ENCODE measurements at regions not wholly inside any gene's neighbourhood (a gene's known extent, or its start where the extent isn't known, plus 50 kb on each side); places are given as distances from the start of the nearest gene placed in this dataset.

GRCh38 chr22:46074771-46075551 is 75.4 kb upstream of the PPARA start:
- ATAC-seq (no peak), DNase-seq (ENCODE audit: low spot score) (peak; percentile 48)

DNA sequence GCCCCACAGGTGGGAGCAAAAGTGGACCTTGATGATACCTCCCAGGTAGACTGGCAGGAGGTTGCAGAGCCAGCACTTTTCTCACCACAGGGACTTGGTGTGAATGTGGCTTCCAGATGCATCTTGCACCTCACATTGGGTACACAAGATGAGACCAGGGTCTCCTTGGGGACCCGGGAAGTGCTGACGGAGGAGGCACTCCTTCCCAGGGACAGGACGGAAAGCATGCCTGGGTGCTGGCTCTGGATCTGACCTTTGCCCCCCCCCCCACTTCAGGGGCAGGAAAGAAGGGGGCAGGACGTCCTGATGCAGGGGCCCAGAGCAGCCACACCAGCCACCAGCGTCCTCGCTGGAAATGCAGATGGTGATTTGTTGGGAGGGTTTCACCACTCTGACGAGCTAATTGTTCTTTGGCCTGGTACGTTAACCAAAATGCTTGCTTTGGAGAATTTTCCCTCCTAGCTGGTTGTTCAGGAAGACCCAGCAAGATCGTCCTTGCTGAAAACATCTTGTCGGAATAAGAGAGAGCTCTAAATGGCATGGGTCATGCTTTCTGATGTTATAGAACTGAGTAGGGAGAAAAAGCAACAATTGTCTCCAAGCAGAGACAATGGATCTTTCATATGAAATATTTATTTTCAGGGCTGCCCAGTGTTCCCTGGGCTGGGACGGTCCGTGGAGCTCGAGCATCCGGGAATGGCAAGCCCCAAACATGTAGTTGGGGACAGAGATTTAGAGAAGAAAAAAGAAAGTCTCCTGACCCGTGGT is 74.4 kb upstream of the PPARA start:
- DNase-seq (ENCODE audit: low spot score) (peak; percentile 44), ATAC-seq (no peak)

DNA sequence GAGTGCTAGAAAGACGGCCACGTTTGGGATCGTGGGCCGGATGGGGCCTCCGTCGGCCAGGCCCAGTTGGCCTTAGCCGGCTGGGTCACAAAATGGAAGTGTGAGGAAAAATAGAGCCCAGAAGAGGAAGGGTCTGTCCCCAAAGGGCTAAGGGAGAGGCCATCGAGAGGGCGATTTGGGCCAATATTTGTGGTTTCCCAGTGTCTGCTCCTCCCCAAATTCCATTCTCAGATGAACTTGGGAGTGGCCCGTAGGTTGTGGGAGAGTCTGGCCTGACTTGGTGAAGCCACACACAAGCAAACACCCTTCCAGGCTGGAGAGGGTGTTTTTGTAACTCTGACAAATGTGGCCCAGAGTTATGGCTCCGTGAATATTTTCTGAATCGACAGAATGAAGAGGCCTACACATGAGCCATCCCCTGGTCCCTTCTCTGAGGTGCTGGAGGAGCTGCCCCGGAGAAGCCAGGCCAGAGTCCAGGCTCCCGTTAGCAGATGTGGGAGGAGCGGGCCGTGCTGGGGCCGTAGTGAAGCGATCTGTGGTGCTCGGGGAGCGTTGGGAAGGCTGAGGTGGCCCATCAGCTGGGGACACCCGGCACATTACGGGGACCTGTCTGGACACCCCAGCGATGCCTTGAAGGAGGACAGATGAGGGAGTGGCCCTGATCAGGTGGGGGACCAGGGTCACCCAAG is 73.5 kb upstream of the PPARA start:
- ATAC-seq (peak; percentile 44), DNase-seq (ENCODE audit: low spot score) (peak; percentile 61)

DNA sequence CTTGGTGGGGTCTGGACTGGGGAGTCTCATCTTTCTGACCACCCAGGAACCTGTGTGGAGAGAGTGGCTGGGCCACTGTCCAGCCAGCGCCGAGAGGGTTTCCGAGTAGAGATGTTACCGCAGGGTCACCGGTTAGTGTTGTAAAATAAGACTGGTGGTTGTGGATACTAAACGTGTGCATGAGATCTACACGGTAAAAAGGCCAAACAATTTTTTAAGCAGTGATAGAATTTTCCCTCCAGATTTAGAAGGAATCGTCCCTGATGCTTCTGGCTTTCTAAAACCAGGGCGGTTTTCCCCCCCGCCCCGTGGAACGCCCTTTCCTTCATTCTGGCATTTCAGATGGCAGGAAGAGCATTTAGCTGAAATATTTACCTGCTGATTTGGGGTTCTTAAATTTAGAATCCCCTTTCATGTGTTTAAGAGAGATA is 72.6 kb upstream of the PPARA start:
- ATAC-seq (no peak), DNase-seq (ENCODE audit: low spot score) (peak; percentile 45)

GRCh38 chr22:46078241-46079092 is 71.9 kb upstream of the PPARA start:
- ATAC-seq = peak; percentile 50
- peak; percentile 77 for DNase-seq (ENCODE audit: low spot score)

DNA sequence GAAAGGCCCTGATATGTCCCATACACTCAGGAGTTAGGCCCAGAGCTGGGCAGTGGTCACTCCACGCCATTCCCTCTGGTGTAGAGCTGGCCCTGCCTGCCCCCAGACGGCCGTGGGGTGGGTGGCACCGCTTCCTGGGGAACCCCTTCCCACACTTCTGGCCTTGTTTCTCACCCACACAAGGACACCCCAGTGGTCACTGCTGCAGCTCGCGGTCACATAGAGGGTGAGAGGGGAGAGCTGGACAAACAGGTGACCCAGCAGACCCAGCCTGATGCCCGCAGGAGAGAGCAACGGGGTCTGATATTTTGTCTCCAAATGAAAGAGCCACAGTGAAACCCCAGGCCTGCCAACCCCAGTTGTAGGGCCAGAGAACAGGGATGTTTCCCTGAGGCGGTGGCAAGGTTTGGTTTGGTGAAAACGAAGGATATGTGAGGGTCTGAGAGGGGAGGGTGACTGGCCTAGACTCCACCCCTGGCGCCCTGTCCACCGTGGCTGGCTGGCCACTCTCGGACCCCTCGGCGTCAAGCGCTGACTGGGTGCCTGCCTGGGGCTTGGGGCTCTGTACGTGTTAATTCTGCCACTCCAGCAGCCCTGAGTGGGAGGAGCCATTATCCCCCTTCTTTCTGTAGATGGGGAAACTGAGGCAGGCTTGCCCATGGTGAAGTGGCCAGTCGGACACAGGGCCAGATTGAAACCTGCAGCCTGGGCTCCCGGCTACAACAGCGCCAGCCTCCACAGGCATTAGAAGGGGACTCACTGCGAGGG is 71.0 kb upstream of the PPARA start:
- ATAC-seq (no peak), DNase-seq (ENCODE audit: low spot score) (peak; percentile 41)

- peak; percentile 5 for ATAC-seq
- DNase-seq (ENCODE audit: low spot score) = peak; percentile 50
Observed at GRCh38 chr22:46079861-46080821, 70.2 kb upstream of the PPARA start.

GRCh38 chr22:46081036-46081830 is 69.1 kb upstream of the PPARA start:
- no peak for ATAC-seq
- DNase-seq (ENCODE audit: low spot score) = peak; percentile 45

- ATAC-seq (no peak), DNase-seq (ENCODE audit: low spot score) (peak; percentile 8)
Observed at GRCh38 chr22:46081831-46082210, 68.5 kb upstream of the PPARA start.

- ATAC-seq (no peak), DNase-seq (ENCODE audit: low spot score) (no peak)
Observed at GRCh38 chr22:46082633-46083032, 67.7 kb upstream of the PPARA start.

GRCh38 chr22:46083383-46084350 is 66.7 kb upstream of the PPARA start:
- DNase-seq (ENCODE audit: low spot score) (peak; percentile 43), ATAC-seq (no peak)

DNA sequence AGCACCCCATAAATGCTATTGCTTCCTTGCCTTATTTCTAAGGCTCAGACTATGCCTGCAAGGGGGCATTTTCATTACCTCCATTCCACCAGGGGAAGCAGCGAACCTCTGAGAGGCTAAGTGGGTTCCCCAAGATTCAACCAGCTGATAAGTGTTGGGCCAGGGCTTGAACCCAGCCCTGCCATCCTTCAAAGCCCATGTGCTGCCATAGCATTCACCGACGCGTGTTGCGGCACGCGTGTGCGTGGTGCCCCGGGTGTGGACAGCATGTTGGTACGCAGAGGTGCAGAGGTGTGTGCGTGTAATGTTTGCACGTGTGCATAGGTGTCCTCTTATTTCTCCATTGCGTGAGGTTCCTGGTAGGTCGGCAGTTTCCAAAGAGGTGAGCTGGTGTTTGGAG is 66.0 kb upstream of the PPARA start:
- no peak for DNase-seq (ENCODE audit: low spot score)
- no peak for ATAC-seq

DNA sequence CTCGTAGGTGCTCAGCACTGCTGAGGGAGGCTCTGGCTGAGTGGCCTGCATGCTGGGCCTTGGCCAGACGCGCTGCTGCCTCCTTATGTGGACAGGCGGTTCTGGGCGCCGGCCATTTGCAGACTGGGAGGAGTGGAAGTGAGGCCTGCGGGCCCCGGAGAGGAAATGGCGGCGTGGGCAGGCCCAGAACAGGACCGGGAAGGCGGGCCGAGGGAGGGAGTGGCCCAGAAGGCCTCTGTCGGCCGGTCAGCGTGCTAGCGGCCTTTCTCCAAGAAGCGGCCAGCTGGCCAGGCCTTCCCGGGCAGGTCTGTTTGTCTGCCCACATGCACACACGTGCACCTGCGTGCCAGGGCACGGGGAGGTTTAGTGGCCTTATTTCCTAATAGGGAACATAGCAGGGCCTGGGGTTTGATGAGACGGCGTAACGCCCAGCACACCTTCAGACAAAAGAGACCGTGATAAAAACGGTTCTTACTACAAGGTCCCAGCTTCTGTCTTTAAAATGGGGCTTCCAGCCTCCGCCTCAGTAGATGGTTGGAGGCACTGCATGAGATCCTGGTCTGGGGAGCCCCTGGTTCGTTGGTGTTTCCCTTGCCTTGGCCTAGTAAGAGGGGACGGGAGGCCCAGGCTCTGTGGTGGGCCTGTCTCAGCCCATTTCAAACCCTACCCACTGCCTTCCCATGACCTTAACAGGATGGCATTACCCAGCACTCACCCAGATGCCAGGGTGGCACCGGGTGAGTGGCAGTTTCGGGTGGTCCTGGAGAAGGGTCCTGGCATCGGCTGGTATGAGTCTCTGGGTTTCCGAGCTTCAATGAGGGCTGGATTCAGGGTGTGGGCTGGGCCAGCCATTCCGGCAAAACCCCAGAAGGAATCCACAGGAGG is 65.1 kb upstream of the PPARA start:
- DNase-seq (ENCODE audit: low spot score) = peak; percentile 96
- ATAC-seq = peak; percentile 68

DNA sequence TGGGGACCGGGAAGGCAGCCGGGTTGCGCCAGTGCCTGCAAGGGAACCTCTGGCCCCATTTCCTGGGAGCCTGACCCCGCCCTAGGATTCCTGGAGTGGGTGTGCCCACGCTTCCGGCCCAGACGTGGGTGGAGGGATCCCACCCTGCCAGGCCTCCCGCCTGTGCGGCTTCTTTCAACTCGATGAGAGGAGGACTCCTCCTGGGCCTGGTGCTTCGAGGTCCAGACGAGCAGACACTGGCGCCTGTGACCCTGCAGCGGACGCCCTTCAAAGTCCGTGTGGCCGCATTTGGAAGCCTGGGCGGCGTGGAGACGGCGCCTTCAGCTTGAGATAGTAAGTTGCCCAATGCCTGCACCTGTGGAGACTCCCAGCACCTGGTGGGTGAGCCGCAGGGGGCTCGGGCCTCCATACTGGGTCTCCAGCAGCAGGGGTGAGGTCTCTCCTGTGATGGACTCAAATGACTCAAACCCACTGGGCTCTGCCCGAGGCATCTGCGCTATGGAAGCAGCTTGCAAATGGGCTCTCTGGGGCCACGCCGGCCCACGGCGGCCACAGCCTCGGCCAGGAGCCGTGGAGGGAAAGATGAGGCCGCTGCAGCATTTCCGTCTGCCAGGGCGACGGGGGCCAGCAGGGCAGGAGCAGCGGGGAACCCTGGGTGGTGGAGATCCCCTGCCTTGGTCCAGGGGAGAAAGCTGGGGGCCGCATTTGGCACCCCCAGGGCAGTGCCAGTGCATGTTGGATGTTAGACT is 64.3 kb upstream of the PPARA start:
- DNase-seq (ENCODE audit: low spot score) = no peak

More for the DNA sequence above, 64.3 kb upstream of the PPARA start:
- no peak for ATAC-seq
